ENCODE measurements at regions not wholly inside any gene's neighbourhood (a gene's known extent, or its start where the extent isn't known, plus 50 kb on each side); places are given as distances from the start of the nearest gene placed in this dataset.

DNA sequence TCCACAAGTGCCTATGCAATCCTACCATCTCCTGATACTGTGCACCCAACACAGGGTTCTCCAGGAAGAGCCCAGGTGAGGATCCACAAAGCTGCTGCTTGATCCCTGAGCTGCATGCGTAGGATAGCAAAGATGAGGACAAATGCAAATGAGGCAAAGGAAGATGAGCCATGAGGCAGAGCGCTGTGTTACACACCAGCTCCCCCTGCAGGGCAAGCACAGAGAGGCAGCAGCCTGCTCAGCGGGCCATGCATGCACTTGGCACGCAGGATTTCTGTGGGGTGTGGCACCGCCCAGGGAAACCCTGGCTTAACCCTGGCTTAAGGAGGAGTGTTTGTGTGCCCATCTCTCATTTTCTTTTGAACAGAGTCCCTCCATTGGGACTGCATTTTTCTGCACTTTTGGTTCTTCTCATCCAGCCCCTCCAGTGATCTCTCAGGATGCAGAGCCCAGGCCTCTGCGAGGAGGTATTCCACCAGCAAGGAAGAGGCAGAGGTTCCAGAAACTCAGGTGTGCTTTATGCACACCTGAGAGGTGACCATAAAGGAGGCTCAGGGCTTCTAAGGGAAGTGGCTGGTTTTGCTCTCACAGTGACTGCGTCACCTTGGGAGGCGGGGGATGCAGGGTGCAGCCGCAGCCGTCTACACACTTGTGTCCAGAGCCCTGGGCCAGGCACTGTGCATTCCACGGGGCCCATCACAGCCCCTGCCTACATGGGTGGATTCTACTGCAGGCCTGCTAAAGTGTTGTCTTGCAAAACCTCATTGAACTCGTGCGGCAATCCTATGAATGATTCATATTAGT, 973.3 kb upstream of the TMEM132C start:
- no peaks in the 10 kb centered on the region for H3K4me1 Mint-ChIP-seq (ENCODE audit: low read depth)
- H3K27ac Mint-ChIP-seq, result no peak overlapping the region
- POLR2A ChIA-PET, result no interaction called here
- CTCF ChIA-PET, result interaction anchor here (1.0 to 1.5 kb wide), 3 partner anchors 9 to 186 kb away, joined by 3 to 6 read pairs (median 3); no protein-coding TSS in a partner anchor
- no peaks in the 10 kb centered on the region for H3K27me3 Mint-ChIP-seq
- no peaks in the 10 kb centered on the region for H3K36me3 Mint-ChIP-seq (ENCODE audit: low read depth)
- ATAC-seq (peak; percentile 78), DNase-seq (peak; percentile 48)
- no peaks in the 10 kb centered on the region for H3K9me3 Mint-ChIP-seq
- H3K4me3 Mint-ChIP-seq, result no peak overlapping the region
- TF ChIP-seq, protein P1, sequence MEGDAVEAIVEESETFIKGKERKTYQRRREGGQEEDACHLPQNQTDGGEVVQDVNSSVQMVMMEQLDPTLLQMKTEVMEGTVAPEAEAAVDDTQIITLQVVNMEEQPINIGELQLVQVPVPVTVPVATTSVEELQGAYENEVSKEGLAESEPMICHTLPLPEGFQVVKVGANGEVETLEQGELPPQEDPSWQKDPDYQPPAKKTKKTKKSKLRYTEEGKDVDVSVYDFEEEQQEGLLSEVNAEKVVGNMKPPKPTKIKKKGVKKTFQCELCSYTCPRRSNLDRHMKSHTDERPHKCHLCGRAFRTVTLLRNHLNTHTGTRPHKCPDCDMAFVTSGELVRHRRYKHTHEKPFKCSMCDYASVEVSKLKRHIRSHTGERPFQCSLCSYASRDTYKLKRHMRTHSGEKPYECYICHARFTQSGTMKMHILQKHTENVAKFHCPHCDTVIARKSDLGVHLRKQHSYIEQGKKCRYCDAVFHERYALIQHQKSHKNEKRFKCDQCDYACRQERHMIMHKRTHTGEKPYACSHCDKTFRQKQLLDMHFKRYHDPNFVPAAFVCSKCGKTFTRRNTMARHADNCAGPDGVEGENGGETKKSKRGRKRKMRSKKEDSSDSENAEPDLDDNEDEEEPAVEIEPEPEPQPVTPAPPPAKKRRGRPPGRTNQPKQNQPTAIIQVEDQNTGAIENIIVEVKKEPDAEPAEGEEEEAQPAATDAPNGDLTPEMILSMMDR (IDR thresholded peaks at IDR 0.05), result peak; percentile 53
- intact Hi-C loops (cut with micrococcal nuclease), result no loop called here

- Mint-ChIP-seq H3K9me3 (peaks cover 2% of the 10 kb centered on the region), H3K4me1 (ENCODE audit: low read depth) (no peaks in the 10 kb centered on the region), H3K4me3 (no peak overlapping the region), H3K36me3 (ENCODE audit: low read depth) (no peaks in the 10 kb centered on the region), H3K27ac (no peak overlapping the region), H3K27me3 (no peaks in the 10 kb centered on the region)
- intact Hi-C loops (cut with micrococcal nuclease), result no loop called here
- TF ChIP-seq, protein P1 (IDR thresholded peaks at IDR 0.05), result no peak
- ATAC-seq (no peak), DNase-seq (no peak)
- POLR2A ChIA-PET, result no interaction called here
- CTCF ChIA-PET, result no interaction called here
Measured at GRCh38 chr12:127294651-127295210, 972.2 kb upstream of the TMEM132C start.

DNA sequence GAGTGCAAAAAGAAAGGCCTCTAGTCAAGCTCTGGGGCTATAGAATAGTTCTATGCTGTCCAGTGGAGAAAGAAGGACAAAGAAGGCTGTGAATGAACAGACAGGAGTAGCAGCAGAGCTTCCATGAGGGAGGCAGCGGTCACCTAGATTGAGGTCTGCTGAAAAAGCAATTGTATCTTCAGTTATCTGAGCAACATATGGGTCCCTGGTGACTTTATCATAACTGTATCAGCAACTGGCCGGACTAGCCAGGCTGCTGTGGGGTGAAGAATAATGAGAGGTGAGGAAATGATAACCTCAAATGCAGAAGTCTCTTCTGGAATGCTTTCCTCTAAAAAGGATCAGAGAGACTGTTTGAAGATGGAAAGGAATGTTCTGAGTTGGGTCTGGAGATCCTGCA, 971.3 kb upstream of the TMEM132C start:
- Mint-ChIP-seq H3K27me3 (no peaks in the 10 kb centered on the region), H3K36me3 (ENCODE audit: low read depth) (no peaks in the 10 kb centered on the region), H3K9me3 (peaks cover 2% of the 10 kb centered on the region), H3K4me1 (ENCODE audit: low read depth) (no peaks in the 10 kb centered on the region), H3K4me3 (no peak overlapping the region), H3K27ac (no peak overlapping the region)
- TF ChIP-seq, protein P1 (IDR thresholded peaks at IDR 0.05), result no peak
- DNase-seq (no peak), ATAC-seq (no peak)
- intact Hi-C loops (cut with micrococcal nuclease), result no loop called here
- ChIA-PET CTCF (interaction anchor here (0.5 to 1.1 kb wide), 2 partner anchors 14 to 781 kb away, joined by 3 read pairs; no protein-coding TSS in a partner anchor), POLR2A (no interaction called here)

- intact Hi-C loops (cut with micrococcal nuclease), result no loop called here
- ATAC-seq, result no peak
- Mint-ChIP-seq H3K27ac (no peak overlapping the region), H3K36me3 (ENCODE audit: low read depth) (no peaks in the 10 kb centered on the region), H3K9me3 (peaks cover 2% of the 10 kb centered on the region), H3K4me1 (ENCODE audit: low read depth) (no peaks in the 10 kb centered on the region), H3K4me3 (no peak overlapping the region), H3K27me3 (no peaks in the 10 kb centered on the region)
- POLR2A ChIA-PET, result no interaction called here
- no peak for DNase-seq
- TF ChIP-seq, protein P1 (IDR thresholded peaks at IDR 0.05), result no peak
- CTCF ChIA-PET, result interaction anchor here (1.1 to 1.2 kb wide), 2 partner anchors 15 to 189 kb away, joined by 3 read pairs; no protein-coding TSS in a partner anchor
Measured at GRCh38 chr12:127296591-127296990, 970.4 kb upstream of the TMEM132C start.

- intact Hi-C loops (cut with micrococcal nuclease), result no loop called here
- Mint-ChIP-seq H3K27me3 (no peaks in the 10 kb centered on the region), H3K4me1 (ENCODE audit: low read depth) (no peaks in the 10 kb centered on the region), H3K36me3 (ENCODE audit: low read depth) (no peaks in the 10 kb centered on the region), H3K9me3 (peaks cover 2% of the 10 kb centered on the region), H3K4me3 (no peak overlapping the region), H3K27ac (no peak overlapping the region)
- ChIA-PET CTCF (interaction anchor here (1.2 kb wide), 1 partner anchor 190 kb away, joined by 3 read pairs; no protein-coding TSS in a partner anchor), POLR2A (no interaction called here)
- TF ChIP-seq, protein P1 (IDR thresholded peaks at IDR 0.05), result no peak
- no peak for ATAC-seq
- no peak for DNase-seq
Measured at GRCh38 chr12:127297327-127297726, 969.6 kb upstream of the TMEM132C start.
